HuH-7 (cell line): ENCODE measurements at regions not wholly inside any gene's neighbourhood (a gene's known extent, or its start where the extent isn't known, plus 50 kb on each side); places are given as distances from the start of the nearest gene placed in this dataset.
"Not testable (repeated sequence)": the region's sequence is repeated elsewhere in the genome, so short reads cannot be mapped to it uniquely, and the experiment has no call there.

Experiments
- DNase-seq: peaks from one replicate; pipeline ENCODE4 v3.0.0; 2011; ENCODE audit warnings: low spot score

GRCh38 chr2:155904720-155905119, 427.8 kb downstream of the NR4A2 start:
- DNase-seq: no peak

- DNase-seq: no peak
Observed at GRCh38 chr2:155902635-155903034, 429.9 kb downstream of the NR4A2 start.

- DNase-seq: no peak
Observed at GRCh38 chr2:155895016-155895415, 437.5 kb downstream of the NR4A2 start.

- not testable (repeated sequence) for DNase-seq
Observed at GRCh38 chr2:155880382-155880781, 452.1 kb downstream of the NR4A2 start.

- DNase-seq: not testable (repeated sequence)
Observed at GRCh38 chr2:155879900-155880299, 452.6 kb downstream of the NR4A2 start.

GRCh38 chr2:155872396-155872795, 460.1 kb downstream of the NR4A2 start:
- no peak for DNase-seq

GRCh38 chr2:155871940-155872339, 460.6 kb downstream of the NR4A2 start:
- DNase-seq: no peak

- DNase-seq: no peak
Observed at GRCh38 chr2:155867564-155867963, 465.0 kb downstream of the NR4A2 start.

GRCh38 chr2:155866477-155866876, 466.0 kb downstream of the NR4A2 start:
- no peak for DNase-seq

- no peak for DNase-seq
Observed at GRCh38 chr2:155852156-155852555, 480.4 kb downstream of the NR4A2 start.

- no peak for DNase-seq
Observed at GRCh38 chr2:155846259-155846658, 486.3 kb downstream of the NR4A2 start.

- peak; percentile 17 for DNase-seq
Observed at GRCh38 chr2:155844461-155844860, 488.1 kb downstream of the NR4A2 start.

GRCh38 chr2:155842103-155842502, 490.4 kb downstream of the NR4A2 start:
- no peak for DNase-seq

- no peak for DNase-seq
Observed at GRCh38 chr2:155841442-155841841, 491.1 kb downstream of the NR4A2 start.

- DNase-seq: no peak
Observed at GRCh38 chr2:155840661-155841060, 491.9 kb downstream of the NR4A2 start.

- no peak for DNase-seq
Observed at GRCh38 chr2:155839991-155840390, 492.5 kb downstream of the NR4A2 start.

- DNase-seq: no peak
Observed at GRCh38 chr2:155839436-155839835, 493.1 kb downstream of the NR4A2 start.

GRCh38 chr2:155836439-155836838, 496.1 kb downstream of the NR4A2 start:
- no peak for DNase-seq

- DNase-seq: no peak
Observed at GRCh38 chr2:155830817-155831579, 501.5 kb downstream of the NR4A2 start.

- DNase-seq: no peak
Observed at GRCh38 chr2:155830351-155830750, 502.2 kb downstream of the NR4A2 start.

- DNase-seq: no peak
Observed at GRCh38 chr2:155825876-155826275, 506.6 kb downstream of the NR4A2 start.

GRCh38 chr2:155815851-155816250, 516.7 kb downstream of the NR4A2 start:
- peak; percentile 26 for DNase-seq

- no peak for DNase-seq
Observed at GRCh38 chr2:155815275-155815674, 517.2 kb downstream of the NR4A2 start.

GRCh38 chr2:155810411-155810810, 522.1 kb downstream of the NR4A2 start:
- no peak for DNase-seq
